ENCODE measurements at regions not wholly inside any gene's neighbourhood (a gene's known extent, or its start where the extent isn't known, plus 50 kb on each side); places are given as distances from the start of the nearest gene placed in this dataset.
A peak's percentile ranks its signal among the peaks of the same experiment; 100 is the strongest.

GRCh38 chr6:170083236-170084051, 207.4 kb downstream of the DLL1 start:
- no peak for TF ChIP-seq CTCF (IDR thresholded peaks at IDR 0.05)
- peaks cover 2% of the 10 kb centered on the region for H3K27me3 Mint-ChIP-seq (ENCODE audit: unreplicated experiment)
- H3K9me3 Mint-ChIP-seq (ENCODE audit: unreplicated experiment): peaks cover 8% of the 10 kb centered on the region
- no peaks in the 10 kb centered on the region for H3K4me1 Mint-ChIP-seq (ENCODE audit: unreplicated experiment)
- no peaks in the 10 kb centered on the region for H3K36me3 Mint-ChIP-seq (ENCODE audit: unreplicated experiment)
- DNase-seq (ENCODE audit: extremely low spot score, unreplicated experiment): no peak
- no peak overlapping the region for H3K4me3 Mint-ChIP-seq (ENCODE audit: unreplicated experiment)
- H3K27ac Mint-ChIP-seq (ENCODE audit: unreplicated experiment): no peak overlapping the region

GRCh38 chr6:170082531-170083187, 208.2 kb downstream of the DLL1 start:
- DNase-seq (ENCODE audit: extremely low spot score, unreplicated experiment): no peak
- no peak overlapping the region for H3K27ac Mint-ChIP-seq (ENCODE audit: unreplicated experiment)
- no peaks in the 10 kb centered on the region for H3K4me1 Mint-ChIP-seq (ENCODE audit: unreplicated experiment)
- no peaks in the 10 kb centered on the region for H3K36me3 Mint-ChIP-seq (ENCODE audit: unreplicated experiment)
- H3K9me3 Mint-ChIP-seq (ENCODE audit: unreplicated experiment): peaks cover 14% of the 10 kb centered on the region
- H3K27me3 Mint-ChIP-seq (ENCODE audit: unreplicated experiment): peaks cover 2% of the 10 kb centered on the region
- TF ChIP-seq CTCF (IDR thresholded peaks at IDR 0.05): no peak
- H3K4me3 Mint-ChIP-seq (ENCODE audit: unreplicated experiment): no peak overlapping the region

GRCh38 chr6:170082067-170082466, 208.8 kb downstream of the DLL1 start:
- Mint-ChIP-seq H3K27me3 (ENCODE audit: unreplicated experiment) (peaks cover 2% of the 10 kb centered on the region), H3K9me3 (ENCODE audit: unreplicated experiment) (peaks cover 17% of the 10 kb centered on the region), H3K4me3 (ENCODE audit: unreplicated experiment) (no peak overlapping the region), H3K27ac (ENCODE audit: unreplicated experiment) (no peak overlapping the region), H3K4me1 (ENCODE audit: unreplicated experiment) (no peaks in the 10 kb centered on the region), H3K36me3 (ENCODE audit: unreplicated experiment) (no peaks in the 10 kb centered on the region)
- DNase-seq (ENCODE audit: extremely low spot score, unreplicated experiment): peak; percentile 77
- TF ChIP-seq CTCF (IDR thresholded peaks at IDR 0.05): no peak

GRCh38 chr6:170081556-170081955, 209.3 kb downstream of the DLL1 start:
- TF ChIP-seq CTCF (IDR thresholded peaks at IDR 0.05): no peak
- no peak for DNase-seq (ENCODE audit: extremely low spot score, unreplicated experiment)
- Mint-ChIP-seq H3K9me3 (ENCODE audit: unreplicated experiment) (peaks cover 17% of the 10 kb centered on the region), H3K27me3 (ENCODE audit: unreplicated experiment) (peaks cover 2% of the 10 kb centered on the region), H3K4me3 (ENCODE audit: unreplicated experiment) (no peak overlapping the region), H3K27ac (ENCODE audit: unreplicated experiment) (no peak overlapping the region), H3K36me3 (ENCODE audit: unreplicated experiment) (no peaks in the 10 kb centered on the region), H3K4me1 (ENCODE audit: unreplicated experiment) (no peaks in the 10 kb centered on the region)

GRCh38 chr6:170080828-170081371, 210.0 kb downstream of the DLL1 start:
- Mint-ChIP-seq H3K36me3 (ENCODE audit: unreplicated experiment) (no peaks in the 10 kb centered on the region), H3K4me1 (ENCODE audit: unreplicated experiment) (no peaks in the 10 kb centered on the region), H3K9me3 (ENCODE audit: unreplicated experiment) (peaks cover 13% of the 10 kb centered on the region), H3K27me3 (ENCODE audit: unreplicated experiment) (peaks cover 2% of the 10 kb centered on the region), H3K4me3 (ENCODE audit: unreplicated experiment) (no peak overlapping the region), H3K27ac (ENCODE audit: unreplicated experiment) (no peak overlapping the region)
- TF ChIP-seq CTCF (IDR thresholded peaks at IDR 0.05): no peak
- DNase-seq (ENCODE audit: extremely low spot score, unreplicated experiment): peak; percentile 75

All from osteocyte (in vitro differentiated cells).